ENCODE measurements at regions not wholly inside any gene's neighbourhood (a gene's known extent, or its start where the extent isn't known, plus 50 kb on each side); places are given as distances from the start of the nearest gene placed in this dataset.

DNA sequence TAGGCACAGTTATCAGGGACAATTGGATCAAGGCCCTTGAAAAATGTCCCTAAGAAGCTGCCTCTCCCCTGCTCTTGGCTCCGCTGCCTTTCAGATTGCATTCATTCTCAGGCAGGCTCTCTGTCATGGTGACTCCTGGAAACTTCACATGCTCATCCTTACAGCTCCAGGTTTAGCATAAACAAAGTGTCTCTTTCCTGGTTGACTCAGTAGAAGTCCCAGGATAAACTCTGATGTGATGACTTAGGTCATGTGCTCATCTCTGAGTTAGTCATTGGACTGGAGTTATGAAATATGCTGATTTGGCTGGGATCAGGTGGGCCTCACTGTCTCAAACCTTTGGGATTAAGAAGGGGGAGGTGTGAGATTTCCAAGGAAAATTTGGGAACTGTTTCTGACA is 243.8 kb downstream of the ZNF621 start:
- TF ChIP-seq, protein P1, sequence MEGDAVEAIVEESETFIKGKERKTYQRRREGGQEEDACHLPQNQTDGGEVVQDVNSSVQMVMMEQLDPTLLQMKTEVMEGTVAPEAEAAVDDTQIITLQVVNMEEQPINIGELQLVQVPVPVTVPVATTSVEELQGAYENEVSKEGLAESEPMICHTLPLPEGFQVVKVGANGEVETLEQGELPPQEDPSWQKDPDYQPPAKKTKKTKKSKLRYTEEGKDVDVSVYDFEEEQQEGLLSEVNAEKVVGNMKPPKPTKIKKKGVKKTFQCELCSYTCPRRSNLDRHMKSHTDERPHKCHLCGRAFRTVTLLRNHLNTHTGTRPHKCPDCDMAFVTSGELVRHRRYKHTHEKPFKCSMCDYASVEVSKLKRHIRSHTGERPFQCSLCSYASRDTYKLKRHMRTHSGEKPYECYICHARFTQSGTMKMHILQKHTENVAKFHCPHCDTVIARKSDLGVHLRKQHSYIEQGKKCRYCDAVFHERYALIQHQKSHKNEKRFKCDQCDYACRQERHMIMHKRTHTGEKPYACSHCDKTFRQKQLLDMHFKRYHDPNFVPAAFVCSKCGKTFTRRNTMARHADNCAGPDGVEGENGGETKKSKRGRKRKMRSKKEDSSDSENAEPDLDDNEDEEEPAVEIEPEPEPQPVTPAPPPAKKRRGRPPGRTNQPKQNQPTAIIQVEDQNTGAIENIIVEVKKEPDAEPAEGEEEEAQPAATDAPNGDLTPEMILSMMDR (IDR thresholded peaks at IDR 0.05), result no peak

DNA sequence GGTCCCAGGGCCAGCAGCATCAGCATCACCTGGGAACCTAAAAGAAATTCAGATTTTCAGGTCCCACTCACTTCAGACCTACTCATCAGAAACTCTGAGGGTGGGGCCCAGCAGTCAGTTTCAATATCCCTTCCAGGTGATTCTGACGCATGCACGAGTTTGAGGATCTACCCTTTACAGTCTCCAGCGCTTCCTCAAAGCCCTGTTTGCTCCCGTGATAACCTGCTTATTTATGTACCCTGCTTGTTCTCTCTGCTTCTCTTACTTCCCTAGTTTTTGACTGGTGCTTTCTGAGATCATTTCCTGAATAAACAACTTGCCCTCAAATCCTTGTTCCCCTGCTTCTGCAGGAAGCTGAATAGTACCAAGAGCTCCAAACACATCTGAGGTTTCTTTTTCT is 245.3 kb downstream of the ZNF621 start:
- TF ChIP-seq, protein P1 (IDR thresholded peaks at IDR 0.05), result no peak

DNA sequence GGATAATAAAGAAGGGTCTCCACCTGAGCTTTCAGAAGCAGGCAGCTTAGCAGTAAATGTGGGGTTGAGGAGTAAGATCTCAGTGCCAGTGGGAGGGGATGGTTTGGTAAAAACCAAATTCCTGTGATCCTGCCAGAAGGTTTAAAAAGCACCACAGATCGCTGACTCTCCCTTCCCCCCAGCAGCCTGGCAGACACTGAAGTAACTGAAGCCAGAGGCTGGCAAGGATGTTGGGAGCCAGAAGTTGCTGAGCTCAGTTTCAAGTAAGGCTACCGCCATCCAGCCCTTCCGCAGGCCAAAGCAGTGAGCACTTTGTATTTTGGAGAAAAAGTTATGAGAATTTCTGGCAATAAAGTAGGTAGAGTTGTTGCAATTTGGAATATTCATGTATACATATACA is 246.4 kb downstream of the ZNF621 start:
- TF ChIP-seq, protein P1 (IDR thresholded peaks at IDR 0.05), result no peak

DNA sequence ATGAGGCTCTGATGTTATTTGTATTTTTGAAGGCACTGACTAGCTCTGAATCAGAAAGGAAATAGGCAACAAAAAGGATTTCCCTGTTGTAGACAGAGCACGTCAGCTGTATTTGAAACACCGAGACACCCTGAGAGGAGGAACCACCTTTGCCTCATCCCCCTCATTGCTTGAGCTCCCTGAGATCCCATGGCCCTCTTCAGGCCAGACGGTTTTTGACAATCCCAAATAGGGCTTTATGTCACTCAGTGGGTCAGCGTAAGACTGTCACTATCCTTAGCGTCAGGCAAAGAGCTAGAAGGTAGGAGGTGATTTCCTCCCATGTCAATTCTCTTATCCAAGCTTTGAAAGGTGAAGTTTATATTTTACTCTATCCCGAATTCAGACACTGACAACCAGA is 254.3 kb downstream of the ZNF621 start:
- TF ChIP-seq, protein P1 (IDR thresholded peaks at IDR 0.05), result no peak

DNA sequence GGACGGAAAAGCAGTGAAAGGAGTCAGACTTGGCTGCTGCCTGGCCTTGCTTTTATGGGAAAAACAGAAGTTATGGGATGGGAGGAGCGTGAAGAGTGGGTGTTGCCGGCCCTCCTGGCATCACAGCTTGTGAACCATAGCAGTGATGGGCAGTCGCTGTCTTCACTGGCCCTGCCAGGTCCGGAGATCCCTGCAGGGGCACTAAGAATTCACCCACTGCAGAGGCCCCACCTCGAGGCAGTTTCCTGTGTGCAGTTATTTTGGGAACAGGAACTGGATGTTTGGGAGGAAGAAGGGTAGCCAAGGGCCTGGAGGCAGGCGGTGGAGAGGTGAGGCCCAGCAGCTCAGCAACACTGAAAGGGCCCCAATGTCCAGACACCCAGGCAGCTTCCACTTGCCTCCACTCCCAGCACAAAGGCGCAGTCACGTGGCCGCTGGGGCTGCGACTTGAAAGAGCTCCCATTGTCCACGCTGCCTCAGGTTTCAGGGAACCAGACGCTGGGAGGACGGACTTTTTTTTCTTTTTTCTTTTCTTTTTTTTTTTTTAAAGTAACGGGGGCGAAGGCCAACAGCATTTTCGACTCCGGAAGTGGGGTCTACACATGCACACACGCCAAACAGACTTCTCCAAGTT is 255.6 kb downstream of the ZNF621 start:
- TF ChIP-seq, protein P1 (IDR thresholded peaks at IDR 0.05), result no peak

DNA sequence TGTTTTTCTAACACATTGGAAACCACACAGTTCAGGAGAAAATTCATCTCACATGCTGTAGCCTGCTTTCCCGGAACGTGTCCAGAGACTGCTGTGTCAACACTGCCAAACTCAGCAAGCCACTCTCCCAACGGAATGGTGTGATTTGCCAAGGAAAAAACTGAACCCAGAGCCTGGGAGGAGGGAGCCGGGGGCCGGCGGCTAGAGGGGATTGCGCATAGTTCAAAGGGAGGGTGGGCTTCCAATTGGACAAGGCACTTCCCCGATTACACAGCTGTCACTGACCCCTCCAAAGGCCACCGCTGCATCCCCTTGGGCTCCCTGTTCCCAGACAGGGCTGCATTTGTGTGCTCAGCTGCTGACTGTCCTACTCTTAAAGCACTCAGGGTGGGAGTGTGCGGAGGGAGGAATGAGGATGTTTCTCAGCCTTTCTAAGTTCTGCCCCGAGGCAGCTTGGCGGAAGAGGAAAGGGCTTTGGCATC is 256.2 kb downstream of the ZNF621 start:
- TF ChIP-seq, protein P1 (IDR thresholded peaks at IDR 0.05), result no peak

DNA sequence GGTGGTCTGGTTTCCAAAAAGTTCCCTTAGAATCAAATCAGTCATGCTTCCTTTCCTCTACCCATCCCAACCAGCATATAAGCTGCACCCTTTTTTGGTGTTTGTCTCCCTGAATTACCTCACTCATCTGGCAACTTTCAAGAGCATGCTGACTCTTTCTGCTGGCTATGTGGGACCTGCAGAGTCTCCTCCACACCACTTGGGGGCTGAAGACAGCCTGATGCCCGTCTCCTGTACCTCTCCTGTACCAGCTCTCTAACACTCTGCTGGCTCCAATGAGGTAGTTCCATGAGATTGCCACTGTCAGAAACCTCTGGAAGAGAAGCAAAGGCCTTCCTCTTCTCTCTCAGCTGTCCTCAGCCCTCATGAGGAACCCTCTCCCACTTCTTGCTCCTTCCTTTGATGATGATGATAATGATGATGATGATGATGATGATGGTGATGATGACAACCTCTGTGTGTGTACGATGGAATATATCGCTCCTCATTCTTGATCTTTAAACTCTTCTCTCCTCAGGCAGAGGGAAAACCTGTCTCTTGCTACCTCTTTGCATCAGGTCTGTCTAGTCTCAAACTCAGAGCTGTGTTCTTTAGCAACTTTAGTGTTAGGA is 257.5 kb downstream of the ZNF621 start:
- TF ChIP-seq, protein P1 (IDR thresholded peaks at IDR 0.05), result peak; percentile 11; the same call in 1 of the 2 replicates

Data from LNCAP (cell line).